ENCODE measurements at regions not wholly inside any gene's neighbourhood (a gene's known extent, or its start where the extent isn't known, plus 50 kb on each side); places are given as distances from the start of the nearest gene placed in this dataset.

GRCh38 chr2:109680523-109681297 is 66.5 kb downstream of the SOWAHC start:
- no peak overlapping the region for H3K4me2 ChIP-seq (ENCODE audit: low read depth, low read length)
- TF ChIP-seq, protein P1, sequence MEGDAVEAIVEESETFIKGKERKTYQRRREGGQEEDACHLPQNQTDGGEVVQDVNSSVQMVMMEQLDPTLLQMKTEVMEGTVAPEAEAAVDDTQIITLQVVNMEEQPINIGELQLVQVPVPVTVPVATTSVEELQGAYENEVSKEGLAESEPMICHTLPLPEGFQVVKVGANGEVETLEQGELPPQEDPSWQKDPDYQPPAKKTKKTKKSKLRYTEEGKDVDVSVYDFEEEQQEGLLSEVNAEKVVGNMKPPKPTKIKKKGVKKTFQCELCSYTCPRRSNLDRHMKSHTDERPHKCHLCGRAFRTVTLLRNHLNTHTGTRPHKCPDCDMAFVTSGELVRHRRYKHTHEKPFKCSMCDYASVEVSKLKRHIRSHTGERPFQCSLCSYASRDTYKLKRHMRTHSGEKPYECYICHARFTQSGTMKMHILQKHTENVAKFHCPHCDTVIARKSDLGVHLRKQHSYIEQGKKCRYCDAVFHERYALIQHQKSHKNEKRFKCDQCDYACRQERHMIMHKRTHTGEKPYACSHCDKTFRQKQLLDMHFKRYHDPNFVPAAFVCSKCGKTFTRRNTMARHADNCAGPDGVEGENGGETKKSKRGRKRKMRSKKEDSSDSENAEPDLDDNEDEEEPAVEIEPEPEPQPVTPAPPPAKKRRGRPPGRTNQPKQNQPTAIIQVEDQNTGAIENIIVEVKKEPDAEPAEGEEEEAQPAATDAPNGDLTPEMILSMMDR (IDR thresholded peaks at IDR 0.05; ENCODE audit: low read length): no peak
- no peak for TF ChIP-seq EZH2 (optimal IDR thresholded peaks at IDR 0.05; ENCODE audit: low read depth, low read length)
- no peak for TF ChIP-seq EZH2phosphoT487 (IDR thresholded peaks at IDR 0.05; ENCODE audit: low read length)
- no peaks in the 10 kb centered on the region for H3K36me3 ChIP-seq (replicated peaks; ENCODE audit: insufficient read depth, low read length)
- no peak overlapping the region for H2AFZ ChIP-seq (ENCODE audit: low read length)
- no peaks in the 10 kb centered on the region for H3F3A ChIP-seq (ENCODE audit: insufficient read depth, low read length)
- no peaks in the 10 kb centered on the region for H3K27me3 ChIP-seq (replicated peaks; ENCODE audit: insufficient read depth, low read length)
- no peak for DNase-seq
- H3K79me2 ChIP-seq (ENCODE audit: low read length): no peaks in the 10 kb centered on the region
- no peak overlapping the region for H3K4me3 ChIP-seq (ENCODE audit: low read length)
- no peaks in the 10 kb centered on the region for H4K20me1 ChIP-seq (ENCODE audit: insufficient read depth, low read length)
- no peaks in the 10 kb centered on the region for H3K9me3 ChIP-seq (replicated peaks; ENCODE audit: insufficient read depth, low read length)
- H3K4me1 ChIP-seq (ENCODE audit: low read length): no peaks in the 10 kb centered on the region
- no peaks in the 10 kb centered on the region for H3K9me2 ChIP-seq (replicated peaks; ENCODE audit: insufficient read depth, low read length)
- H3K27ac ChIP-seq (ENCODE audit: low read length): no peak overlapping the region
- H3K9ac ChIP-seq (ENCODE audit: low read length): no peak overlapping the region

DNA sequence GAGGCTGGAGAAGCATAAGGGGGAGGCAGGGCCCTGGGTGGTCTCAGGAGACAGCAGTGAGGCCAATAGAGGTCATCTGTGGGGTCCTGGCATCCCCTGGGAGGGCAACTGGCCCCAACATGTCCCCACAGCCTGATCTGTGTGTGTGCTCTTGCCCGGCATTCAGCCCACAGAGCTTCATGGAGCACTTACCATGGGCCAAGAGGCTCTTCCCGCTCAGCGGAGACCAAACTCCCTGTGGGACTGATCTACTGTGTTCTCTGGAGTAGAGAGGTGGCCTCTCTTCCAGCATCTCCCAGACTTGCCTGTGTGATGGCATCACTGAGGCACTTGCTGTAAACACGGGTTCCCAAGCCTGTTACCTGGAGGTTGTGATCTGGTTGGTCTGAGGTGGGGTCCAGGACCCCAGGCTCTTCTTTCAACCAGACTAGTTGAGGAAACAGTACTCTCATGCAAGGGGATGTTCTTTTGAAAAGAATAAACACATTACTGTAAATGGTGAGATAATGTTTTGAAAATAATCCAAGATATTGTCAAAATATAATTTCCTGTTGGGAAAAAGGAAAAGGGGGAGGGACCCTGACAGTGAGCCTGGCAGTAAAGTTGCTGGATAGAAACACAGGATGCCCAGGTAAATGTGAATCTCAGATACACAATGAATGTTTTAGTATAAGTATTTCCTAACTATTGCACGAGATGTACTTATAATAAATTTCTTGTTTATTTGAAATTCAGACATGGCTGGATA is 67.6 kb downstream of the SOWAHC start:
- H4K20me1 ChIP-seq (ENCODE audit: insufficient read depth, low read length): no peaks in the 10 kb centered on the region
- H3K79me2 ChIP-seq (ENCODE audit: low read length): no peaks in the 10 kb centered on the region
- H3K36me3 ChIP-seq (replicated peaks; ENCODE audit: insufficient read depth, low read length): no peaks in the 10 kb centered on the region
- no peaks in the 10 kb centered on the region for H3K9me2 ChIP-seq (replicated peaks; ENCODE audit: insufficient read depth, low read length)
- no peak overlapping the region for H3K9ac ChIP-seq (ENCODE audit: low read length)
- TF ChIP-seq EZH2 (optimal IDR thresholded peaks at IDR 0.05; ENCODE audit: low read depth, low read length) (no peak), EZH2phosphoT487 (IDR thresholded peaks at IDR 0.05; ENCODE audit: low read length) (no peak)
- TF ChIP-seq, protein P1 (IDR thresholded peaks at IDR 0.05; ENCODE audit: low read length): no peak
- no peaks in the 10 kb centered on the region for H3F3A ChIP-seq (ENCODE audit: insufficient read depth, low read length)
- H3K9me3 ChIP-seq (replicated peaks; ENCODE audit: insufficient read depth, low read length): no peaks in the 10 kb centered on the region
- no peak overlapping the region for H3K4me3 ChIP-seq (ENCODE audit: low read length)
- no peak overlapping the region for H3K27ac ChIP-seq (ENCODE audit: low read length)
- no peak for DNase-seq
- no peaks in the 10 kb centered on the region for H3K27me3 ChIP-seq (replicated peaks; ENCODE audit: insufficient read depth, low read length)
- H3K4me2 ChIP-seq (ENCODE audit: low read depth, low read length): no peak overlapping the region
- no peak overlapping the region for H2AFZ ChIP-seq (ENCODE audit: low read length)
- H3K4me1 ChIP-seq (ENCODE audit: low read length): no peaks in the 10 kb centered on the region

- no peaks in the 10 kb centered on the region for H3K27me3 ChIP-seq (replicated peaks; ENCODE audit: insufficient read depth, low read length)
- no peaks in the 10 kb centered on the region for H3K36me3 ChIP-seq (replicated peaks; ENCODE audit: insufficient read depth, low read length)
- H3K9me2 ChIP-seq (replicated peaks; ENCODE audit: insufficient read depth, low read length): no peaks in the 10 kb centered on the region
- H4K20me1 ChIP-seq (ENCODE audit: insufficient read depth, low read length): no peaks in the 10 kb centered on the region
- H2AFZ ChIP-seq (ENCODE audit: low read length): no peak overlapping the region
- no peaks in the 10 kb centered on the region for H3K4me1 ChIP-seq (ENCODE audit: low read length)
- no peak overlapping the region for H3K9ac ChIP-seq (ENCODE audit: low read length)
- H3F3A ChIP-seq (ENCODE audit: insufficient read depth, low read length): no peaks in the 10 kb centered on the region
- no peak overlapping the region for H3K4me2 ChIP-seq (ENCODE audit: low read depth, low read length)
- TF ChIP-seq, protein P1 (IDR thresholded peaks at IDR 0.05; ENCODE audit: low read length): no peak
- TF ChIP-seq EZH2 (optimal IDR thresholded peaks at IDR 0.05; ENCODE audit: low read depth, low read length) (no peak), EZH2phosphoT487 (IDR thresholded peaks at IDR 0.05; ENCODE audit: low read length) (no peak)
- H3K9me3 ChIP-seq (replicated peaks; ENCODE audit: insufficient read depth, low read length): no peaks in the 10 kb centered on the region
- DNase-seq: no peak
- no peak overlapping the region for H3K4me3 ChIP-seq (ENCODE audit: low read length)
- H3K27ac ChIP-seq (ENCODE audit: low read length): no peak overlapping the region
- H3K79me2 ChIP-seq (ENCODE audit: low read length): no peaks in the 10 kb centered on the region
These were observed 69.3 kb downstream of the SOWAHC start for GRCh38 chr2:109683452-109683851.
